NCI-H146 treated with DMSO at 0.1 percent for 48 hours (cell line): ENCODE measurements at regions not wholly inside any gene's neighbourhood (a gene's known extent, or its start where the extent isn't known, plus 50 kb on each side); places are given as distances from the start of the nearest gene placed in this dataset.
A peak's percentile ranks its signal among the peaks of the same experiment; 100 is the strongest.
"Not testable (repeated sequence)": the region's sequence is repeated elsewhere in the genome, so short reads cannot be mapped to it uniquely, and the experiment has no call there.

Source experiments
- DNase-seq: peaks from one replicate; lab custom pipeline; 2025; ENCODE audit not compliant: unreplicated experiment; lab: John Stamatoyannopoulos, UW

GRCh38 chr2:10198482-10198881 lies 75.9 kb downstream of the RRM2 start:
- not testable (repeated sequence) for DNase-seq

GRCh38 chr2:10201201-10201600 lies 78.7 kb downstream of the RRM2 start:
- no peak for DNase-seq

GRCh38 chr2:10202131-10202665 lies 79.7 kb downstream of the RRM2 start:
- DNase-seq = no peak

GRCh38 chr2:10204326-10205161 lies 82.0 kb downstream of the RRM2 start:
- peak; percentile 45 for DNase-seq

GRCh38 chr2:10205162-10205475 lies 82.6 kb downstream of the RRM2 start:
- no peak for DNase-seq

GRCh38 chr2:10208736-10209135 lies 86.2 kb downstream of the RRM2 start:
- DNase-seq = no peak

- no peak for DNase-seq
These were observed 86.9 kb downstream of the RRM2 start for GRCh38 chr2:10209406-10209935.

- DNase-seq = no peak
These were observed 87.8 kb downstream of the RRM2 start for GRCh38 chr2:10210336-10210735.

GRCh38 chr2:10211844-10212422 lies 89.4 kb downstream of the RRM2 start:
- no peak for DNase-seq

GRCh38 chr2:10212827-10213226 lies 89.9 kb upstream of the HPCAL1 start:
- DNase-seq = no peak

- DNase-seq = no peak
These were observed 88.5 kb upstream of the HPCAL1 start for GRCh38 chr2:10214179-10214578.

- no peak for DNase-seq
These were observed 87.2 kb upstream of the HPCAL1 start for GRCh38 chr2:10215393-10215935.

GRCh38 chr2:10216677-10217488 lies 85.8 kb upstream of the HPCAL1 start:
- DNase-seq = no peak

- DNase-seq = no peak
These were observed 84.9 kb upstream of the HPCAL1 start for GRCh38 chr2:10217489-10218435.

- peak; percentile 31 for DNase-seq
These were observed 82.4 kb upstream of the HPCAL1 start for GRCh38 chr2:10220045-10220901.

GRCh38 chr2:10220902-10221391 lies 81.8 kb upstream of the HPCAL1 start:
- DNase-seq = no peak

- DNase-seq = peak; percentile 56
These were observed 81.3 kb upstream of the HPCAL1 start for GRCh38 chr2:10221443-10221842.

- DNase-seq = peak; percentile 64
These were observed 80.5 kb upstream of the HPCAL1 start for GRCh38 chr2:10221976-10222870.
